Stimulated activated CD4-positive, alpha-beta T cell treated with anti-CD3 and anti-CD28 coated beads, Interleukin-15, amount 100 ng/mL, for 48 hours (primary cell): ENCODE measurements at regions not wholly inside any gene's neighbourhood (a gene's known extent, or its start where the extent isn't known, plus 50 kb on each side); places are given as distances from the start of the nearest gene placed in this dataset.
"Not testable (repeated sequence)": the region's sequence is repeated elsewhere in the genome, so short reads cannot be mapped to it uniquely, and the experiment has no call there.

Experiments used
- DNase-seq, 2 donors: peaks; one replicate each; pipeline ENCODE4 v3.0.0-alpha.2; 2020; ENCODE audit warnings: low read depth in 2 of 2

- not testable (repeated sequence) for DNase-seq
Observed at GRCh38 chr2:111287646-111288568, 167.2 kb downstream of the BCL2L11 start.

GRCh38 chr2:111290370-111290769 lies 169.7 kb downstream of the BCL2L11 start:
- not testable (repeated sequence) for DNase-seq

GRCh38 chr2:111291566-111291965 lies 170.9 kb downstream of the BCL2L11 start:
- not testable (repeated sequence) for DNase-seq

DNA sequence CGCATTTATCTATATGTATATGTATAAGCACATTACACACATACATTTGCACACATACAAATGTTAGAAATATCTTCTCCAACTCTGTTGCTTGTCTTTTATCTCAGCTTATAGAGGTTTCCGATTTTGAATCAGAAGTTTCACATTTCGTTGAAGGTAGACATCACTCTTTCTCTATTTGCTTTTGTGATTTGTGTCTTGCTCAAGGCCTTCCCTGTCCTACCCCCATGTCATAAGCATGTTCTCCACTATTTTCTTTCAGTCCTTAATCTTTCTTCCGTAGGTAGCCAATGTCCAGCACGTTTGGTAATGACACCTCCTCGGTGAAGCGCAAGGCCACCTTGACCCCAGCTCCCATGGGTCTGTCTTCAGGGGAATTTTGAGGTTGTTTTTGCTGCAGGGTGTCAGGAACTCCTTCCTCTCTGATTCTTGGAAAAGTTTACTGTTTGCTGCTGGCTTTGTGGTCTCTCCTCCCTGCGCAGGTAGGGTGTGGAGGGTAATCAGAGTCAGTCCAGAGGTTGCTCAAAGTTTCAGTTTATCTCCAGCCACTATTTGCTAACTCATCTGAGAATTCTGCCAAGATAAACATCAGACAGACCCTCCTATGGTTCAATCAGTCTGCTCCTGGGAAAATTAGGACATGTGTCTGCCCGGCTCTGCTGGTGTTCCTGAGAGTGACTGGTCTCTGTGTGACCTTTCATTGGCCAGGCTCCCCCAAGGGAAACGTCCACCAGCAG lies 171.7 kb downstream of the BCL2L11 start:
- DNase-seq = not testable (repeated sequence)

DNA sequence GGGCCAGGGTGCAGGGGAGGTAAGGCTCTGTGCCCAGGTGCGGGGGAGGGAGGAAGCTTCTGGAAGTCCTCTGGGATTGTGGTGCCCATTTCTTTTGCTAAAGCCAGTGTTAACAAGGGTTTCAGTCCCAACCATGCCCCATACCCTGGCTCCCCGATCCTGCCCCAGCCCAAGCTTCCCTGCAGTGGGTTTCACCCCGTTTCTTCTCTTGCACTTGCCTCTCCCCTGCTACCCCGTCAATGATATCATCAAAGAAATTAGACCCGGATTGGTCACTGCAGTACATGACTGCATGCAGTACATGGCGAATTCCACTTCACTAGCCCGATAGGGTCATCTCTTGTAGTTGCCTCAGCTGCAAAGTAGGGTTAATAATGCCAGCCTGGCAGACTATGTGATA lies 174.0 kb downstream of the BCL2L11 start:
- not testable (repeated sequence) for DNase-seq

- DNase-seq = not testable (repeated sequence)
Observed at GRCh38 chr2:111296122-111296804, 175.5 kb downstream of the BCL2L11 start.

- DNase-seq = not testable (repeated sequence)
Observed at GRCh38 chr2:111297128-111297527, 176.4 kb downstream of the BCL2L11 start.

DNA sequence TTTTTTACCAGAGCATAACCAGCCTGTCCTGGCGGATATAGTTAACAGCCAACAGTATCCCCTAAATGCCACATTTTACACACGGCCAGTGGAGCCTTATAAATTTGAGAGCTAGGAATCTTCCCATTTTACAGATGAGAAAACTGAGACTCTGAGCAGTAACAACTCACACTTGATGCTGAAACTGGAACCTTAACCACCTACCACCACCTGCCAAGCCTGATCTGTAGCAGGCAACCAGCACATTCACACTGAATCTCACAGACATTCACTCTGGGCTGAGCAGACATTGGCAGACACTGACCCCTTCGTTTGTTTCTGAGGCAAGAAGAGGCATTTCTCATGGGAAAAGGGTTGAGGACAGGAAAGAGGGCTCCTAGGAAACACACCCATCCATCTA lies 178.2 kb downstream of the BCL2L11 start:
- DNase-seq = not testable (repeated sequence)

- DNase-seq = not testable (repeated sequence)
Observed at GRCh38 chr2:111299635-111300034, 178.9 kb downstream of the BCL2L11 start.

- DNase-seq = not testable (repeated sequence)
Observed at GRCh38 chr2:111301677-111302076, 181.0 kb downstream of the BCL2L11 start.

DNA sequence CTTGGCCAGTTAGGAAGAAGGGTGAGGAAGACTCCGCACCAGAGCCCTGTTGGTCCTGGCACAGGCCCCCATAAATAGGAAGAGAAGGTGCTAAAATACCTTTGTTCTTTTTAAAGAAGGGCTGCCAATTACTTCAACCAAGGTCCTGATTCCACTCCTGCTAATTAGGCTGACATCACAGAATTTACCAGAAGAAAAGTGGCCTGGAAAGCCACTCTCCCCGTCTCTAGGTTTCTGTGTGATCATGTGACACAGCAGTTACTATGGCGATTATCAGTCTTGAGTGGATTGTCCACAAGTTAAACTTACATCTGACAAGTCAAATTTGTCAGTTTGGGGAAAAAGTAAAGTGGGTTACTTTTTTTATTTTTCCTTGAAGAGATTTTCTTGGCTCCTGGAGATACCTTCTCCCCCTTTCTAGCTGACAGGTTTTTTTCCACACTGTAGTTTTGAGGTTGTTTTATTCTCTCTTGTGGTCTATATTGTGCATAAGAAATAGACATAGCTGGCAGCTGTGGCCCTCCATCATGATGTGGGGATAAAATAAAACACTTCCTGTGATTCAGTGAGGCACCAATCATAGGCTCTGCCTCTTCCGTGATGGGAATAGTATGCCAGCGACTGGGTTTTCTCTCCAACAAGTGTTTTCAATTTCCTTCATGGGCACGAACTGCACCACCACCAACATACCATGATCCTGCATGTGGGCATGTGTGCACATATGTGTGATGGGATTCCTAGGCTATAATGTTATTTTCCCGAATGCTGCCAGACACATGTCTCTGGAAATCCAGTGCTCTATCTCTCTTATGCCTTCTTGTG lies 181.9 kb downstream of the BCL2L11 start:
- not testable (repeated sequence) for DNase-seq

GRCh38 chr2:111307302-111307701 lies 186.6 kb downstream of the BCL2L11 start:
- not testable (repeated sequence) for DNase-seq

GRCh38 chr2:111309231-111310075 lies 188.7 kb downstream of the BCL2L11 start:
- DNase-seq = not testable (repeated sequence)

DNA sequence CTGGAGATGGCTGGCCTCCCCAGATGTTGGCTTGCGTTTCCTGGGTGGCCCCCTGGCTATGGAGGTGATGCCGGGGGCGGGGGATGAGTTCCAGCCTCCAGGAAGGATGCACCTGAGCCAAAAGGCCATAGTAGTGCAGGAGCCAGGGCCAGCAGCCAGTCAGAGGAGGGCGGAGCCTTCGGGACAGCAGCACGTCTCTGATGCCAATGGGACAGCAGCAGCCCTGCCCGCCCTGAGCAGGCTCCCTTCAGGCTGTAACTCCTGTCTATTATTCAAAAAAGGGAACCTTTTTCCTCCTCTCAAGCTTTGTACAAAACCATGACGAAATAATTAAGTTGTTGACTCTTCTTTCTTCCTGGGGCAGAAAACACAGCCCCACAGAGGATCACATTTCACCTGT lies 189.7 kb downstream of the BCL2L11 start:
- not testable (repeated sequence) for DNase-seq

DNA sequence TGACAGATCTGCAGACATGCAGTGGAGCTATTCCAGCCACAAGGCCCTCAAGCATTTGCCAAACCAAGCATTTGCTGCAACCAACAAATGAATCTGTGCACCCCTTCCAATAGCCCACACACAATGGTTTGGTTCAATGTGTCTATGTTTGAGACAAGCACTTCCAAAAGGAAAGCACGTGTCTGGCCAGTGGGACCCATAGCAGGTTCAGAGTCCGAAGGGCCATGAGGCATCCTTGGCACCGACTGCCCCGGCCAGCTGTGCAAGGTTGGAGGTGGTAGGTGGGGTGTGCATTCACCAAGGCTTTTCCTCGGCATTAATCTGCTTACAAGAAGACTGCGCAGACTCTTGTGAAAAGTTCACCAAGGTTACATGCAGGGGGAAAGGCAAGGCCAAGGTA lies 190.9 kb downstream of the BCL2L11 start:
- not testable (repeated sequence) for DNase-seq

DNA sequence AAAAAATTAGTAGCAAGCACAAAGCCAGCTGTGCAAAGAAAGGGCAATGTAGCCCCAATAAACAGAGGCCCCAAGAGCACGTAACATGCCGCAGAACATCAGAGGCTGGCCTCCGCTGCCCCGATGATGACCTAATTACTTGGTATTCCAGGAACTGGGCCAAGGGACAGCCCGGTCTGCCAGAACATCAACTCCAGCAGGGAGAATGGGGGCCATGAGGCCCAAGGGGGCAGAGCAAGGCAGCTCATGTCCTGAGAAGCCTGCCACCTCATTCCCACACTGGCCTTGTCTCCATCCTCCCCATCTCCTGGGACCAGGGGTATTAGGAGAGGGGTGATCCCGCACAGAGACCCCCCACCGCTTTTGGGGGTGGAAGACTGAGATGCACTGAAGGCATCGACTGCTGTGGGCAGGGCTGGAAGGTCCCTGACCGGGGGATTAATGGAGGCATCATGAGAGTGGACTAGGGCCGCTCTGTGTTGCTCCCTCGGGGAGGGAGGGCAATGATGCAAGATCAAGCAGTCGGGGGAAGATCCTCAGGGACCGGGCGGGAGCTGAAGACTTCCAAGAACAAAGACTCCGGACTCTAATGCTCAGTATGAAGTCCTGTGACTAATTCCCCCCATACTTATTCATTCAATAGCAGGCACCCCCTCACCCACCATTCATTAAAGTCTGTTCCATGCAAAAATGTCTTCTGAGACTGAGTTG lies 192.3 kb downstream of the BCL2L11 start:
- DNase-seq = not testable (repeated sequence)

- not testable (repeated sequence) for DNase-seq
Observed at GRCh38 chr2:111313711-111314110, 193.0 kb downstream of the BCL2L11 start.

DNA sequence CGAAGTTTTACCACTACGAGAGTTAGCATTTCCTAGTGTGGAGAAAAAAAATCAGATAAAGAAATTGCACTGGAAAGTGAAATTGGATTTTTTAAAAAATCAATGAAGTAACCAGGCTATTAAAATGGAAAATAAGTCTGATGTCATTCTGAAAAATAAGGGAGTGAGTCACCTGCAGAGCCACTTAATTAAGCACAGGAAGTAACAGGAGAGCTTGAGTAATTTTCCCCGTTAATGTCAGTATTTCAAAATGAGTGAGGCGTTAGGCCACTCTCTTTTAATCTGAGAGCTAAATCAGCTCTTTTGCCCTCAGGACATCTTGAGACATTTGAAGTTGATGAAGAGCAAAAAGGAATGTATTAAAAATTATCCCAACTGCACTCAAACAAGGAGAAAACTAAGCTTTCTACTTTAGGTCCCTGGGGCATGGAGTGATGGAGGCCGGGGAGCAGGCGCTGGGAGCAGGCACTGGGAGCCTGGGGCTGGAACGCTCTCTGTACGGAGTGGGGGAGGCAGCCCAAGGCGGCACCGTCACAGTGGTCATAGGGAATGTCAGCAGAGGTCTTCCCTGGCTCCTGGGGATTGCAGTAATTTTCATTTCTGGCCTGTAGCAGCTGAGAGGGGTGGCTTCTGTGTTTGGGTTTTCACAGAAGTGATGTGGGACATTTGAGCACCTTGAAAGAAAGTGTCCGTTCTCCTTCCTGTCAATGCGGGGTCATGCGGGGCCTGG lies 194.6 kb downstream of the BCL2L11 start:
- DNase-seq = not testable (repeated sequence)
